ENCODE measurements at regions not wholly inside any gene's neighbourhood (a gene's known extent, or its start where the extent isn't known, plus 50 kb on each side); places are given as distances from the start of the nearest gene placed in this dataset.

GRCh38 chrX:42075032-42075431, 151.7 kb upstream of the CASK start:
- no peak for TF ChIP-seq EZH2 (IDR thresholded peaks at IDR 0.05; ENCODE audit: insufficient read depth, low read length)
- TF ChIP-seq, protein P1, sequence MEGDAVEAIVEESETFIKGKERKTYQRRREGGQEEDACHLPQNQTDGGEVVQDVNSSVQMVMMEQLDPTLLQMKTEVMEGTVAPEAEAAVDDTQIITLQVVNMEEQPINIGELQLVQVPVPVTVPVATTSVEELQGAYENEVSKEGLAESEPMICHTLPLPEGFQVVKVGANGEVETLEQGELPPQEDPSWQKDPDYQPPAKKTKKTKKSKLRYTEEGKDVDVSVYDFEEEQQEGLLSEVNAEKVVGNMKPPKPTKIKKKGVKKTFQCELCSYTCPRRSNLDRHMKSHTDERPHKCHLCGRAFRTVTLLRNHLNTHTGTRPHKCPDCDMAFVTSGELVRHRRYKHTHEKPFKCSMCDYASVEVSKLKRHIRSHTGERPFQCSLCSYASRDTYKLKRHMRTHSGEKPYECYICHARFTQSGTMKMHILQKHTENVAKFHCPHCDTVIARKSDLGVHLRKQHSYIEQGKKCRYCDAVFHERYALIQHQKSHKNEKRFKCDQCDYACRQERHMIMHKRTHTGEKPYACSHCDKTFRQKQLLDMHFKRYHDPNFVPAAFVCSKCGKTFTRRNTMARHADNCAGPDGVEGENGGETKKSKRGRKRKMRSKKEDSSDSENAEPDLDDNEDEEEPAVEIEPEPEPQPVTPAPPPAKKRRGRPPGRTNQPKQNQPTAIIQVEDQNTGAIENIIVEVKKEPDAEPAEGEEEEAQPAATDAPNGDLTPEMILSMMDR (IDR thresholded peaks at IDR 0.05; ENCODE audit: insufficient read depth, low read depth, low read length) = no peak
